ENCODE measurements at regions not wholly inside any gene's neighbourhood (a gene's known extent, or its start where the extent isn't known, plus 50 kb on each side); places are given as distances from the start of the nearest gene placed in this dataset.
"Not testable (repeated sequence)": the region's sequence is repeated elsewhere in the genome, so short reads cannot be mapped to it uniquely, and the experiment has no call there.

- no peak overlapping the region for H3K4me3 Mint-ChIP-seq
- ATAC-seq (no peak), DNase-seq (no peak)
- no peaks in the 10 kb centered on the region for H3K36me3 Mint-ChIP-seq (ENCODE audit: low read depth)
- no peaks in the 10 kb centered on the region for H3K4me1 Mint-ChIP-seq (ENCODE audit: low read depth)
- H3K9me3 Mint-ChIP-seq (ENCODE audit: insufficient read depth), result no peaks in the 10 kb centered on the region
- POLR2A ChIA-PET, result no interaction called here
- no peak overlapping the region for H3K27ac Mint-ChIP-seq
- no peaks in the 10 kb centered on the region for H3K27me3 Mint-ChIP-seq (ENCODE audit: low read depth)
- CTCF ChIA-PET, result no interaction called here
Observed at GRCh38 chr13:80903911-80904310, 563.0 kb upstream of the SPRY2 start.

GRCh38 chr13:80901530-80901929, 560.6 kb upstream of the SPRY2 start:
- no peak for ATAC-seq
- DNase-seq, result no peak
- Mint-ChIP-seq H3K36me3 (ENCODE audit: low read depth) (no peaks in the 10 kb centered on the region), H3K9me3 (ENCODE audit: insufficient read depth) (peaks cover 4% of the 10 kb centered on the region), H3K4me3 (no peak overlapping the region), H3K27me3 (ENCODE audit: low read depth) (no peaks in the 10 kb centered on the region), H3K4me1 (ENCODE audit: low read depth) (no peaks in the 10 kb centered on the region), H3K27ac (no peak overlapping the region)
- ChIA-PET CTCF (no interaction called here), POLR2A (no interaction called here)

- ATAC-seq, result no peak
- H3K27ac Mint-ChIP-seq, result no peak overlapping the region
- no peak for DNase-seq
- ChIA-PET POLR2A (no interaction called here), CTCF (no interaction called here)
- H3K27me3 Mint-ChIP-seq (ENCODE audit: low read depth), result no peaks in the 10 kb centered on the region
- H3K4me1 Mint-ChIP-seq (ENCODE audit: low read depth), result no peaks in the 10 kb centered on the region
- peaks cover 4% of the 10 kb centered on the region for H3K9me3 Mint-ChIP-seq (ENCODE audit: insufficient read depth)
- no peaks in the 10 kb centered on the region for H3K36me3 Mint-ChIP-seq (ENCODE audit: low read depth)
- no peak overlapping the region for H3K4me3 Mint-ChIP-seq
Observed at GRCh38 chr13:80901111-80901510, 560.2 kb upstream of the SPRY2 start.

GRCh38 chr13:80900561-80900960, 559.6 kb upstream of the SPRY2 start:
- CTCF ChIA-PET, result no interaction called here
- Mint-ChIP-seq H3K4me1 (ENCODE audit: low read depth) (no peaks in the 10 kb centered on the region), H3K27me3 (ENCODE audit: low read depth) (no peaks in the 10 kb centered on the region), H3K9me3 (ENCODE audit: insufficient read depth) (peaks cover 4% of the 10 kb centered on the region), H3K27ac (no peak overlapping the region), H3K4me3 (no peak overlapping the region), H3K36me3 (ENCODE audit: low read depth) (no peaks in the 10 kb centered on the region)
- ATAC-seq (no peak), DNase-seq (no peak)
- POLR2A ChIA-PET, result no interaction called here

GRCh38 chr13:80897641-80898040, 556.7 kb upstream of the SPRY2 start:
- not testable (repeated sequence) for ATAC-seq

GRCh38 chr13:80894917-80895316, 554.0 kb upstream of the SPRY2 start:
- H3K9me3 Mint-ChIP-seq (ENCODE audit: insufficient read depth), result peaks cover 4% of the 10 kb centered on the region
- no peak overlapping the region for H3K27ac Mint-ChIP-seq
- DNase-seq (no peak), ATAC-seq (no peak)
- H3K27me3 Mint-ChIP-seq (ENCODE audit: low read depth), result no peaks in the 10 kb centered on the region
- CTCF ChIA-PET, result no interaction called here
- H3K4me1 Mint-ChIP-seq (ENCODE audit: low read depth), result no peaks in the 10 kb centered on the region
- POLR2A ChIA-PET, result no interaction called here
- H3K36me3 Mint-ChIP-seq (ENCODE audit: low read depth), result no peaks in the 10 kb centered on the region
- H3K4me3 Mint-ChIP-seq, result no peak overlapping the region

More at GRCh38 chr13:80897641-80898040, 556.7 kb upstream of the SPRY2 start:
- POLR2A ChIA-PET; H3K36me3 Mint-ChIP-seq (ENCODE audit: low read depth); CTCF ChIA-PET; H3K4me1 Mint-ChIP-seq (ENCODE audit: low read depth); H3K27ac Mint-ChIP-seq; H3K27me3 Mint-ChIP-seq (ENCODE audit: low read depth); H3K9me3 Mint-ChIP-seq (ENCODE audit: insufficient read depth); DNase-seq; H3K4me3 Mint-ChIP-seq: not testable (repeated sequence)

- Mint-ChIP-seq H3K27ac (no peak overlapping the region), H3K4me3 (no peak overlapping the region), H3K4me1 (ENCODE audit: low read depth) (no peaks in the 10 kb centered on the region), H3K27me3 (ENCODE audit: low read depth) (no peaks in the 10 kb centered on the region), H3K9me3 (ENCODE audit: insufficient read depth) (no peaks in the 10 kb centered on the region), H3K36me3 (ENCODE audit: low read depth) (no peaks in the 10 kb centered on the region)
- ATAC-seq, result no peak
- POLR2A ChIA-PET, result no interaction called here
- CTCF ChIA-PET, result no interaction called here
- DNase-seq, result no peak
Observed at GRCh38 chr13:80889829-80890228, 548.9 kb upstream of the SPRY2 start.

GRCh38 chr13:80888390-80888789, 547.5 kb upstream of the SPRY2 start:
- Mint-ChIP-seq H3K27ac (no peak overlapping the region), H3K9me3 (ENCODE audit: insufficient read depth) (no peaks in the 10 kb centered on the region), H3K4me1 (ENCODE audit: low read depth) (no peaks in the 10 kb centered on the region), H3K36me3 (ENCODE audit: low read depth) (no peaks in the 10 kb centered on the region), H3K4me3 (no peak overlapping the region), H3K27me3 (ENCODE audit: low read depth) (no peaks in the 10 kb centered on the region)
- ChIA-PET POLR2A (no interaction called here), CTCF (no interaction called here)
- DNase-seq, result no peak
- ATAC-seq, result no peak

GRCh38 chr13:80884056-80884785, 543.3 kb upstream of the SPRY2 start:
- DNase-seq (no peak), ATAC-seq (no peak)
- POLR2A ChIA-PET, result no interaction called here
- Mint-ChIP-seq H3K4me1 (ENCODE audit: low read depth) (no peaks in the 10 kb centered on the region), H3K9me3 (ENCODE audit: insufficient read depth) (no peaks in the 10 kb centered on the region), H3K36me3 (ENCODE audit: low read depth) (no peaks in the 10 kb centered on the region), H3K27ac (no peak overlapping the region), H3K27me3 (ENCODE audit: low read depth) (no peaks in the 10 kb centered on the region), H3K4me3 (no peak overlapping the region)
- CTCF ChIA-PET, result no interaction called here

GRCh38 chr13:80883545-80883944, 542.6 kb upstream of the SPRY2 start:
- DNase-seq (no peak), ATAC-seq (no peak)
- H3K27ac Mint-ChIP-seq, result no peak overlapping the region
- H3K4me1 Mint-ChIP-seq (ENCODE audit: low read depth), result no peaks in the 10 kb centered on the region
- no peaks in the 10 kb centered on the region for H3K36me3 Mint-ChIP-seq (ENCODE audit: low read depth)
- POLR2A ChIA-PET, result no interaction called here
- no peaks in the 10 kb centered on the region for H3K27me3 Mint-ChIP-seq (ENCODE audit: low read depth)
- H3K4me3 Mint-ChIP-seq, result no peak overlapping the region
- H3K9me3 Mint-ChIP-seq (ENCODE audit: insufficient read depth), result no peaks in the 10 kb centered on the region
- CTCF ChIA-PET, result no interaction called here

GRCh38 chr13:80881942-80882445, 541.1 kb upstream of the SPRY2 start:
- no peaks in the 10 kb centered on the region for H3K9me3 Mint-ChIP-seq (ENCODE audit: insufficient read depth)
- H3K27ac Mint-ChIP-seq, result no peak overlapping the region
- H3K4me1 Mint-ChIP-seq (ENCODE audit: low read depth), result no peaks in the 10 kb centered on the region
- DNase-seq (no peak), ATAC-seq (no peak)
- POLR2A ChIA-PET, result no interaction called here
- no peak overlapping the region for H3K4me3 Mint-ChIP-seq
- CTCF ChIA-PET, result no interaction called here
- H3K27me3 Mint-ChIP-seq (ENCODE audit: low read depth), result no peaks in the 10 kb centered on the region
- no peaks in the 10 kb centered on the region for H3K36me3 Mint-ChIP-seq (ENCODE audit: low read depth)

- CTCF ChIA-PET, result no interaction called here
- no peak overlapping the region for H3K27ac Mint-ChIP-seq
- no peaks in the 10 kb centered on the region for H3K27me3 Mint-ChIP-seq (ENCODE audit: low read depth)
- H3K4me1 Mint-ChIP-seq (ENCODE audit: low read depth), result no peaks in the 10 kb centered on the region
- H3K36me3 Mint-ChIP-seq (ENCODE audit: low read depth), result no peaks in the 10 kb centered on the region
- H3K4me3 Mint-ChIP-seq, result no peak overlapping the region
- DNase-seq, result no peak
- POLR2A ChIA-PET, result no interaction called here
- H3K9me3 Mint-ChIP-seq (ENCODE audit: insufficient read depth), result no peaks in the 10 kb centered on the region
- no peak for ATAC-seq
Observed at GRCh38 chr13:80881495-80881894, 540.6 kb upstream of the SPRY2 start.

- Mint-ChIP-seq H3K27ac (no peak overlapping the region), H3K27me3 (ENCODE audit: low read depth) (no peaks in the 10 kb centered on the region), H3K36me3 (ENCODE audit: low read depth) (no peaks in the 10 kb centered on the region), H3K4me1 (ENCODE audit: low read depth) (no peaks in the 10 kb centered on the region), H3K9me3 (ENCODE audit: insufficient read depth) (no peaks in the 10 kb centered on the region), H3K4me3 (no peak overlapping the region)
- ATAC-seq (no peak), DNase-seq (no peak)
- POLR2A ChIA-PET, result no interaction called here
- CTCF ChIA-PET, result no interaction called here
Observed at GRCh38 chr13:80881034-80881433, 540.1 kb upstream of the SPRY2 start.
